ENCODE measurements at regions not wholly inside any gene's neighbourhood (a gene's known extent, or its start where the extent isn't known, plus 50 kb on each side); places are given as distances from the start of the nearest gene placed in this dataset.
"Not testable (repeated sequence)": the region's sequence is repeated elsewhere in the genome, so short reads cannot be mapped to it uniquely, and the experiment has no call there.

- no peak for TF ChIP-seq CTCF (IDR thresholded peaks at IDR 0.05; ENCODE audit: insufficient read depth, low read depth, low read length)
- DNase-seq (ENCODE audit: low read depth): no peak
- H3K4me3 ChIP-seq (ENCODE audit: low read depth, low read length): no peak overlapping the region
Measured at GRCh38 chr10:121132273-121132672, 281.1 kb downstream of the WDR11 start.

GRCh38 chr10:121133901-121134300 lies 282.7 kb downstream of the WDR11 start:
- DNase-seq (ENCODE audit: low read depth): no peak
- TF ChIP-seq CTCF (IDR thresholded peaks at IDR 0.05; ENCODE audit: insufficient read depth, low read depth, low read length): no peak
- no peak overlapping the region for H3K4me3 ChIP-seq (ENCODE audit: low read depth, low read length)

- no peak for DNase-seq (ENCODE audit: low read depth)
- no peak for TF ChIP-seq CTCF (IDR thresholded peaks at IDR 0.05; ENCODE audit: insufficient read depth, low read depth, low read length)
- H3K4me3 ChIP-seq (ENCODE audit: low read depth, low read length): no peak overlapping the region
Measured at GRCh38 chr10:121134711-121135110, 283.5 kb downstream of the WDR11 start.

- DNase-seq (ENCODE audit: low read depth): no peak
- TF ChIP-seq CTCF (IDR thresholded peaks at IDR 0.05; ENCODE audit: insufficient read depth, low read depth, low read length): no peak
- no peak overlapping the region for H3K4me3 ChIP-seq (ENCODE audit: low read depth, low read length)
Measured at GRCh38 chr10:121135512-121135911, 284.4 kb downstream of the WDR11 start.

- DNase-seq (ENCODE audit: low read depth): no peak
- no peak overlapping the region for H3K4me3 ChIP-seq (ENCODE audit: low read depth, low read length)
- TF ChIP-seq CTCF (IDR thresholded peaks at IDR 0.05; ENCODE audit: insufficient read depth, low read depth, low read length): no peak
Measured at GRCh38 chr10:121137533-121137932, 286.4 kb downstream of the WDR11 start.

GRCh38 chr10:121138112-121138860 lies 287.1 kb downstream of the WDR11 start:
- no peak for DNase-seq (ENCODE audit: low read depth)
- no peak overlapping the region for H3K4me3 ChIP-seq (ENCODE audit: low read depth, low read length)
- no peak for TF ChIP-seq CTCF (IDR thresholded peaks at IDR 0.05; ENCODE audit: insufficient read depth, low read depth, low read length)

- no peak for DNase-seq (ENCODE audit: low read depth)
- TF ChIP-seq CTCF (IDR thresholded peaks at IDR 0.05; ENCODE audit: insufficient read depth, low read depth, low read length): no peak
- H3K4me3 ChIP-seq (ENCODE audit: low read depth, low read length): no peak overlapping the region
Measured at GRCh38 chr10:121138918-121139317, 287.8 kb downstream of the WDR11 start.

GRCh38 chr10:121145802-121146395 lies 294.7 kb downstream of the WDR11 start:
- DNase-seq (ENCODE audit: low read depth); H3K4me3 ChIP-seq (ENCODE audit: low read depth, low read length): not testable (repeated sequence)
